ENCODE measurements at regions not wholly inside any gene's neighbourhood (a gene's known extent, or its start where the extent isn't known, plus 50 kb on each side); places are given as distances from the start of the nearest gene placed in this dataset.

GRCh38 chrX:14193547-14193946 lies 163.9 kb upstream of the GEMIN8 start:
- Histone ChIP-seq H2AFZ (ENCODE audit: insufficient read depth, low read depth, low read length, poor library complexity, severe bottlenecking) (no peak overlapping the region), H4K20me1 (ENCODE audit: insufficient read depth, low read length) (no peaks in the 10 kb centered on the region), H3K27ac (ENCODE audit: low read depth in 1 of 2, low read length in 2 of 2) (no peak overlapping the region), H3K9ac (ENCODE audit: insufficient read depth, low read length, poor library complexity, severe bottlenecking) (no peak overlapping the region), H3K79me2 (ENCODE audit: insufficient read depth, low read length) (no peaks in the 10 kb centered on the region), H3K4me3 (replicated peaks in 1 of 3; ENCODE audit: low read depth in 2 of 3, low read length in 3 of 3) (no peak overlapping the region), H3K36me3 (replicated peaks in 1 of 2; ENCODE audit: control insufficient read depth in 1 of 2, insufficient read depth in 2 of 2, low read length in 2 of 2) (no peaks in the 10 kb centered on the region), H3K27me3 (ENCODE audit: control insufficient read depth in 2 of 2, insufficient read depth in 2 of 2, low read length in 2 of 2) (no peaks in the 10 kb centered on the region), H3K4me1 (ENCODE audit: control insufficient read depth in 1 of 2, insufficient read depth in 2 of 2, low read length in 2 of 2) (no peaks in the 10 kb centered on the region), H3K9me3 (replicated peaks in 1 of 2; ENCODE audit: control insufficient read depth in 1 of 2, insufficient read depth in 1 of 2, low read length in 2 of 2) (no peaks in the 10 kb centered on the region), H3K4me2 (replicated peaks; ENCODE audit: extremely low read depth, low read length, poor library complexity, severe bottlenecking) (no peak overlapping the region)
- H3K36me3 Mint-ChIP-seq, result no peaks in the 10 kb centered on the region
- H3K4me1 Mint-ChIP-seq, result no peaks in the 10 kb centered on the region
- peaks cover 0 to 8% (median 2%) of the 10 kb centered on the region in 7 donors for H3K9me3 Mint-ChIP-seq
- no peak for TF ChIP-seq CTCF (IDR thresholded peaks at IDR 0.05)
- no peak for DNase-seq
- intact Hi-C loops (cut with micrococcal nuclease), result no loop called here
- no CpG with 5 or more reads among the region's 1 CpG for WGBS (ENCODE audit: insufficient coverage)
- H3K27ac Mint-ChIP-seq, result no peak overlapping the region
- no peak overlapping the region for H3K4me3 Mint-ChIP-seq
- H3K27me3 Mint-ChIP-seq (ENCODE audit: low read depth in 3 of 3), result peaks cover 0 to 4% (median 3%) of the 10 kb centered on the region in 3 donors

- Histone ChIP-seq H3K4me2 (replicated peaks; ENCODE audit: extremely low read depth, low read length, poor library complexity, severe bottlenecking) (no peak overlapping the region), H3K36me3 (replicated peaks in 1 of 2; ENCODE audit: control insufficient read depth in 1 of 2, insufficient read depth in 2 of 2, low read length in 2 of 2) (no peaks in the 10 kb centered on the region), H3K79me2 (ENCODE audit: insufficient read depth, low read length) (no peaks in the 10 kb centered on the region), H3K9ac (ENCODE audit: insufficient read depth, low read length, poor library complexity, severe bottlenecking) (no peak overlapping the region), H3K27me3 (ENCODE audit: control insufficient read depth in 2 of 2, insufficient read depth in 2 of 2, low read length in 2 of 2) (no peaks in the 10 kb centered on the region), H4K20me1 (ENCODE audit: insufficient read depth, low read length) (no peaks in the 10 kb centered on the region), H3K4me3 (replicated peaks in 1 of 3; ENCODE audit: low read depth in 2 of 3, low read length in 3 of 3) (no peak overlapping the region), H3K9me3 (replicated peaks in 1 of 2; ENCODE audit: control insufficient read depth in 1 of 2, insufficient read depth in 1 of 2, low read length in 2 of 2) (no peaks in the 10 kb centered on the region), H3K4me1 (ENCODE audit: control insufficient read depth in 1 of 2, insufficient read depth in 2 of 2, low read length in 2 of 2) (no peaks in the 10 kb centered on the region), H3K27ac (ENCODE audit: low read depth in 1 of 2, low read length in 2 of 2) (no peak overlapping the region), H2AFZ (ENCODE audit: insufficient read depth, low read depth, low read length, poor library complexity, severe bottlenecking) (no peak overlapping the region)
- no peak for DNase-seq
- Mint-ChIP-seq H3K9me3 (peaks cover 0 to 5% (median 0%) of the 10 kb centered on the region in 7 donors), H3K27ac (no peak overlapping the region), H3K36me3 (no peaks in the 10 kb centered on the region), H3K4me1 (no peaks in the 10 kb centered on the region), H3K4me3 (no peak overlapping the region), H3K27me3 (ENCODE audit: low read depth in 3 of 3) (peaks cover 0 to 2% (median 2%) of the 10 kb centered on the region in 3 donors)
- no CpG with 5 or more reads among the region's 1 CpG for WGBS (ENCODE audit: insufficient coverage)
- intact Hi-C loops (cut with micrococcal nuclease), result no loop called here
- TF ChIP-seq CTCF (IDR thresholded peaks at IDR 0.05), result no peak
These were observed 144.2 kb upstream of the GEMIN8 start for GRCh38 chrX:14173873-14174272.

Data from CD14-positive monocyte (primary cell).